Type B pancreatic cell (in vitro differentiated cells): ENCODE measurements at regions not wholly inside any gene's neighbourhood (a gene's known extent, or its start where the extent isn't known, plus 50 kb on each side); places are given as distances from the start of the nearest gene placed in this dataset.

Experiments
- DNase-seq: peaks from one replicate; pipeline ENCODE4 v3.0.0; 2021; ENCODE audit warnings: mixed read lengths; ENCODE audit not compliant: unreplicated experiment; ENCODE audit errors: extremely low spot score
- H3K27ac Mint-ChIP-seq: 2 replicates; pipeline ENCODE4 v1.8.0; 2021; ENCODE audit warnings: mild to moderate bottlenecking, mixed read lengths
- H3K27me3 Mint-ChIP-seq: 2 replicates; pipeline ENCODE4 v1.8.0; 2021; ENCODE audit warnings: mixed read lengths
- H3K36me3 Mint-ChIP-seq: 2 replicates; pipeline ENCODE4 v1.8.0; 2021; ENCODE audit warnings: mixed read lengths
- H3K4me1 Mint-ChIP-seq: one replicate; pipeline ENCODE4 v1.8.0; 2021; ENCODE audit warnings: mixed read lengths; ENCODE audit not compliant: unreplicated experiment
- H3K4me3 Mint-ChIP-seq: 2 replicates; pipeline ENCODE4 v1.8.0; 2021; ENCODE audit warnings: mild to moderate bottlenecking, mixed read lengths
- H3K9me3 Mint-ChIP-seq: 2 replicates; pipeline ENCODE4 v1.8.0; 2021; ENCODE audit warnings: mixed read lengths
- CTCF ChIP-seq: fragments of 200-600 bp; sonication (generic); conservative IDR thresholded peaks from 2 replicates; pipeline ENCODE4 v1.5.0; 2021; ENCODE audit warnings: antibody characterized with exemption, mild to moderate bottlenecking

GRCh38 chr16:85245307-85246172 is 133.3 kb upstream of the CIBAR2 start:
- Mint-ChIP-seq H3K4me1 (peaks cover 26% of the 10 kb centered on the region), H3K9me3 (no peaks in the 10 kb centered on the region), H3K27me3 (peaks cover 9% of the 10 kb centered on the region), H3K27ac (peak overlapping the region; percentile 48), H3K4me3 (peak overlapping the region; percentile 58), H3K36me3 (no peaks in the 10 kb centered on the region)
- no peak for DNase-seq
- peak; percentile 84 for TF ChIP-seq CTCF

- H3K27me3 Mint-ChIP-seq, result peaks cover 9% of the 10 kb centered on the region
- TF ChIP-seq CTCF, result no peak
- no peak for DNase-seq
- H3K27ac Mint-ChIP-seq, result no peak overlapping the region
- no peaks in the 10 kb centered on the region for H3K36me3 Mint-ChIP-seq
- no peak overlapping the region for H3K4me3 Mint-ChIP-seq
- H3K4me1 Mint-ChIP-seq, result peaks cover 26% of the 10 kb centered on the region
- H3K9me3 Mint-ChIP-seq, result no peaks in the 10 kb centered on the region
These were observed 134.2 kb upstream of the CIBAR2 start for GRCh38 chr16:85246473-85246872.

GRCh38 chr16:85246973-85247372 is 134.7 kb upstream of the CIBAR2 start:
- peaks cover 9% of the 10 kb centered on the region for H3K27me3 Mint-ChIP-seq
- TF ChIP-seq CTCF, result no peak
- H3K4me3 Mint-ChIP-seq, result peak overlapping the region; percentile 70
- H3K27ac Mint-ChIP-seq, result no peak overlapping the region
- no peaks in the 10 kb centered on the region for H3K9me3 Mint-ChIP-seq
- peaks cover 26% of the 10 kb centered on the region for H3K4me1 Mint-ChIP-seq
- no peaks in the 10 kb centered on the region for H3K36me3 Mint-ChIP-seq
- no peak for DNase-seq

- H3K4me1 Mint-ChIP-seq, result peaks cover 25% of the 10 kb centered on the region
- TF ChIP-seq CTCF, result no peak
- H3K27ac Mint-ChIP-seq, result no peak overlapping the region
- no peaks in the 10 kb centered on the region for H3K36me3 Mint-ChIP-seq
- peak overlapping the region; percentile 47 for H3K4me3 Mint-ChIP-seq
- no peak for DNase-seq
- H3K9me3 Mint-ChIP-seq, result no peaks in the 10 kb centered on the region
- H3K27me3 Mint-ChIP-seq, result peaks cover 9% of the 10 kb centered on the region
These were observed 136.1 kb upstream of the CIBAR2 start for GRCh38 chr16:85248342-85248741.

GRCh38 chr16:85248857-85249256 is 136.6 kb upstream of the CIBAR2 start:
- no peak overlapping the region for H3K27ac Mint-ChIP-seq

More at GRCh38 chr16:85248857-85249256, 136.6 kb upstream of the CIBAR2 start:
- H3K36me3 Mint-ChIP-seq, result no peaks in the 10 kb centered on the region
- no peak for DNase-seq
- H3K4me1 Mint-ChIP-seq, result peaks cover 22% of the 10 kb centered on the region
- H3K4me3 Mint-ChIP-seq, result no peak overlapping the region
- peaks cover 9% of the 10 kb centered on the region for H3K27me3 Mint-ChIP-seq
- no peaks in the 10 kb centered on the region for H3K9me3 Mint-ChIP-seq
- no peak for TF ChIP-seq CTCF
